ENCODE measurements at regions not wholly inside any gene's neighbourhood (a gene's known extent, or its start where the extent isn't known, plus 50 kb on each side); places are given as distances from the start of the nearest gene placed in this dataset.

DNA sequence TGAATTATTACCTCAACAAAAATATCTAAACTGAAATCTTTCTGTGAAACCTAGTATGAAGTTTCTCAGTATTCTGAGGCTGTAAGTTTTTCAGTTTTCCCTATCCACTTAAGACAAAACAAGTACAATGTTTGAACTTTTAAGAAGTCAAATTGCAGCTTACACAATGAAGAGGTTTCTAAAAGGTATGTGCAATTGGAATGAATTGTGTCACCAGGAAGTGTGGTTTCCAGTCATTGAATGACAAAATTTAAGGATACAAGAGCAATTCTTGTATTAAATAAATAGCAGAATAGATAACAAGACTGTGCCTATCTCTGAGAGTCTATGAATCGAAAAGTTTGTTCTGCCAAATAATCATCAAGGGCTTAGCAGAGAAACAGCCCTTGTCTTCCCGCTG lies 207.3 kb downstream of the ANKRD50 start:
- H3K9ac ChIP-seq: no peak overlapping the region
- TF ChIP-seq, protein P1, sequence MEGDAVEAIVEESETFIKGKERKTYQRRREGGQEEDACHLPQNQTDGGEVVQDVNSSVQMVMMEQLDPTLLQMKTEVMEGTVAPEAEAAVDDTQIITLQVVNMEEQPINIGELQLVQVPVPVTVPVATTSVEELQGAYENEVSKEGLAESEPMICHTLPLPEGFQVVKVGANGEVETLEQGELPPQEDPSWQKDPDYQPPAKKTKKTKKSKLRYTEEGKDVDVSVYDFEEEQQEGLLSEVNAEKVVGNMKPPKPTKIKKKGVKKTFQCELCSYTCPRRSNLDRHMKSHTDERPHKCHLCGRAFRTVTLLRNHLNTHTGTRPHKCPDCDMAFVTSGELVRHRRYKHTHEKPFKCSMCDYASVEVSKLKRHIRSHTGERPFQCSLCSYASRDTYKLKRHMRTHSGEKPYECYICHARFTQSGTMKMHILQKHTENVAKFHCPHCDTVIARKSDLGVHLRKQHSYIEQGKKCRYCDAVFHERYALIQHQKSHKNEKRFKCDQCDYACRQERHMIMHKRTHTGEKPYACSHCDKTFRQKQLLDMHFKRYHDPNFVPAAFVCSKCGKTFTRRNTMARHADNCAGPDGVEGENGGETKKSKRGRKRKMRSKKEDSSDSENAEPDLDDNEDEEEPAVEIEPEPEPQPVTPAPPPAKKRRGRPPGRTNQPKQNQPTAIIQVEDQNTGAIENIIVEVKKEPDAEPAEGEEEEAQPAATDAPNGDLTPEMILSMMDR (conservative IDR thresholded peaks at IDR 0.05; ENCODE audit: low read depth, low read length): no peak
- H3K4me3 ChIP-seq (IDR thresholded peaks at IDR 0.05; ENCODE audit: insufficient read depth, low read depth, low read length): no peak overlapping the region
- no peaks in the 10 kb centered on the region for H3K79me2 ChIP-seq (ENCODE audit: insufficient read depth, low read depth)
- H3K4me2 ChIP-seq: no peak overlapping the region
- H3K36me3 ChIP-seq (ENCODE audit: insufficient read depth): no peaks in the 10 kb centered on the region
- no peaks in the 10 kb centered on the region for H4K20me1 ChIP-seq (ENCODE audit: insufficient read depth)
- no peak overlapping the region for H2AFZ ChIP-seq (ENCODE audit: low read depth)
- H3K27ac ChIP-seq: no peak overlapping the region
- no peaks in the 10 kb centered on the region for H3K27me3 ChIP-seq (ENCODE audit: insufficient read depth, low read depth)
- H3K4me1 ChIP-seq (ENCODE audit: low read depth, poor library complexity, severe bottlenecking): no peaks in the 10 kb centered on the region

DNA sequence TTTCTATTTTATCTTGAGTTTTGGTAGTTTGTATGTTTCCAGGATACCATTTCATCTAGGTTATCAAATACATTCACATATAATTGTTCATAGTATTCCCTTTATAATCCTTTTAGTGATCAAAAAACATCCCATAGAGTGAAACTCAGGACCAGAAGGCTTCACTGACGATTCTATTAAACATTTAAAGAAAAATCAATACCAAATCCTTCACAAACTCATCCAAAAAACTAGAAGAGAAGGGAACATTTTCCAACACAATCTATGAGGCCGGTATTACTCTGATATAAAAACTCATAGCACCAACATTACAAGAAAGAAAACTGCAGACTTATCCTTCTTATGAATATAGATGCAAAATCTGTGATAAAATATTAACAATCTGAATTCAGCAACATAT lies 203.4 kb downstream of the ANKRD50 start:
- no peak overlapping the region for H3K9ac ChIP-seq
- H4K20me1 ChIP-seq (ENCODE audit: insufficient read depth): no peaks in the 10 kb centered on the region
- H3K36me3 ChIP-seq (ENCODE audit: insufficient read depth): no peaks in the 10 kb centered on the region
- H3K4me1 ChIP-seq (ENCODE audit: low read depth, poor library complexity, severe bottlenecking): no peaks in the 10 kb centered on the region
- no peak overlapping the region for H3K4me2 ChIP-seq
- no peak overlapping the region for H3K27ac ChIP-seq
- H3K4me3 ChIP-seq (IDR thresholded peaks at IDR 0.05; ENCODE audit: insufficient read depth, low read depth, low read length): no peak overlapping the region
- H3K79me2 ChIP-seq (ENCODE audit: insufficient read depth, low read depth): no peaks in the 10 kb centered on the region
- H2AFZ ChIP-seq (ENCODE audit: low read depth): no peak overlapping the region
- no peaks in the 10 kb centered on the region for H3K27me3 ChIP-seq (ENCODE audit: insufficient read depth, low read depth)
- TF ChIP-seq, protein P1 (conservative IDR thresholded peaks at IDR 0.05; ENCODE audit: low read depth, low read length): no peak

DNA sequence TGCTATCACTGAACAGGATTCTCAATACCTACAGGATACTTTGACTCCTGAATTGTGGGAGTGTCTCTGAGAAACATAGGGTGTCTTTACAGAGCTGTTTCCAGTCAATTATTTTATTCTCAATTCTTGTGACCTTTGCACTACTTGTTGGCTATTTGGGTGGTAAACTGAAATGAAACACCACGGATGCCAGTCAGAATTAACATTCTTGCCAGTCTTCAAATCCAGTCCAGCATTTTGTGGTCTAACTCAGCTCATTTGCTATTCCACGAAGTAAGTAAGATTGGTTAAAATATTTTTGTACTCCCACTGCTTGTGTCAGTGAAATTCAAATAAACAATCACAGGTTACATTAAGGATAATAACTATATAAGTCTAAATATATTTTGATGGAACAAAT lies 197.9 kb downstream of the ANKRD50 start:
- TF ChIP-seq, protein P1 (conservative IDR thresholded peaks at IDR 0.05; ENCODE audit: low read depth, low read length): no peak
- H3K27ac ChIP-seq: no peak overlapping the region
- no peak overlapping the region for H3K4me2 ChIP-seq
- H3K4me1 ChIP-seq (ENCODE audit: low read depth, poor library complexity, severe bottlenecking): no peaks in the 10 kb centered on the region
- H3K9ac ChIP-seq: no peak overlapping the region
- H4K20me1 ChIP-seq (ENCODE audit: insufficient read depth): no peaks in the 10 kb centered on the region
- H3K36me3 ChIP-seq (ENCODE audit: insufficient read depth): no peaks in the 10 kb centered on the region
- H3K27me3 ChIP-seq (ENCODE audit: insufficient read depth, low read depth): no peaks in the 10 kb centered on the region
- H3K79me2 ChIP-seq (ENCODE audit: insufficient read depth, low read depth): no peaks in the 10 kb centered on the region
- no peak overlapping the region for H2AFZ ChIP-seq (ENCODE audit: low read depth)
- H3K4me3 ChIP-seq (IDR thresholded peaks at IDR 0.05; ENCODE audit: insufficient read depth, low read depth, low read length): no peak overlapping the region

DNA sequence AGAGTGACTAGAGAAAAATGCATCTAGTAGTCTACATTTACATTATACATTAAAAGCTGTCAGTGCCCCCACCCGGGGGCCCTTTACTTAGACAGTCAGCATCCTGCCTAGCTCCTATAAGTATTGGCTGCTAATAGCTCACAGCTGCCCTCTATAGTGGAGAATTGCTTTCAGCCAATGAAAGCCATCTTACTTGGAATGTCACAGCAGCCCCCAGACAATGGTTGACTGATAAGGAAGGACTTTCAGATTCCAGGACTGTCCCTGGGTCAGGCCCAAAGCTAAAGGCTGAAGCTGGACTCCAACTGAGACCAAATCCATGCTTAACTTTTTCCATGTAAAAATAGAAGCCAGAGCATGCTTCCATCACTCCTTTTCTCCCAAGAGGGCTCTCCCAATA lies 196.9 kb downstream of the ANKRD50 start:
- no peaks in the 10 kb centered on the region for H3K4me1 ChIP-seq (ENCODE audit: low read depth, poor library complexity, severe bottlenecking)
- no peak overlapping the region for H3K4me2 ChIP-seq
- H3K4me3 ChIP-seq (IDR thresholded peaks at IDR 0.05; ENCODE audit: insufficient read depth, low read depth, low read length): no peak overlapping the region
- H3K27me3 ChIP-seq (ENCODE audit: insufficient read depth, low read depth): no peaks in the 10 kb centered on the region
- H3K27ac ChIP-seq: no peak overlapping the region
- no peaks in the 10 kb centered on the region for H3K36me3 ChIP-seq (ENCODE audit: insufficient read depth)
- H4K20me1 ChIP-seq (ENCODE audit: insufficient read depth): no peaks in the 10 kb centered on the region
- no peak overlapping the region for H3K9ac ChIP-seq
- TF ChIP-seq, protein P1 (conservative IDR thresholded peaks at IDR 0.05; ENCODE audit: low read depth, low read length): no peak
- H2AFZ ChIP-seq (ENCODE audit: low read depth): no peak overlapping the region
- no peaks in the 10 kb centered on the region for H3K79me2 ChIP-seq (ENCODE audit: insufficient read depth, low read depth)

DNA sequence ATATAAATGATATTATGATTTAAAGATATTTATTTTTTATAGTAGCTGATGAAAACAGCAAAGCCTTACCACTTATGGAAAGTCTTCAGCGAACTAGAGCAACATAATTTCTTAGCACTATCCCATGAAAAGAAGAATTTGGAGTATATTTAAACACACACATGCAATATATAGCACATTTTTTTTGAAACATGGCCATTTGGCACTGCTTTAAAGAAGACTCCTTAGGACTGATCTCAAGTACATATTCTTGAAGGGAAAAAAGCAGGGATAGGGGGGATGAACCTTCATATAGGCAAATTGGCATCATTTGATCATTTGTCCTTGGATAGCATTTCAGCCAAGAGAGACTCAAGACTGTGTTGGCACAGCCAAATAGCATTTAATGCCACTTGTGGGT lies 193.3 kb downstream of the ANKRD50 start:
- no peak overlapping the region for H2AFZ ChIP-seq (ENCODE audit: low read depth)
- no peak overlapping the region for H3K27ac ChIP-seq
- no peaks in the 10 kb centered on the region for H3K79me2 ChIP-seq (ENCODE audit: insufficient read depth, low read depth)
- no peak overlapping the region for H3K4me2 ChIP-seq
- H4K20me1 ChIP-seq (ENCODE audit: insufficient read depth): no peaks in the 10 kb centered on the region
- H3K36me3 ChIP-seq (ENCODE audit: insufficient read depth): no peaks in the 10 kb centered on the region
- H3K4me1 ChIP-seq (ENCODE audit: low read depth, poor library complexity, severe bottlenecking): no peaks in the 10 kb centered on the region
- H3K27me3 ChIP-seq (ENCODE audit: insufficient read depth, low read depth): no peaks in the 10 kb centered on the region
- no peak overlapping the region for H3K4me3 ChIP-seq (IDR thresholded peaks at IDR 0.05; ENCODE audit: insufficient read depth, low read depth, low read length)
- H3K9ac ChIP-seq: no peak overlapping the region
- TF ChIP-seq, protein P1 (conservative IDR thresholded peaks at IDR 0.05; ENCODE audit: low read depth, low read length): no peak

All from KMS-11 (cell line).